ENCODE measurements at regions not wholly inside any gene's neighbourhood (a gene's known extent, or its start where the extent isn't known, plus 50 kb on each side); places are given as distances from the start of the nearest gene placed in this dataset.
"Not testable (repeated sequence)": the region's sequence is repeated elsewhere in the genome, so short reads cannot be mapped to it uniquely, and the experiment has no call there.

DNA sequence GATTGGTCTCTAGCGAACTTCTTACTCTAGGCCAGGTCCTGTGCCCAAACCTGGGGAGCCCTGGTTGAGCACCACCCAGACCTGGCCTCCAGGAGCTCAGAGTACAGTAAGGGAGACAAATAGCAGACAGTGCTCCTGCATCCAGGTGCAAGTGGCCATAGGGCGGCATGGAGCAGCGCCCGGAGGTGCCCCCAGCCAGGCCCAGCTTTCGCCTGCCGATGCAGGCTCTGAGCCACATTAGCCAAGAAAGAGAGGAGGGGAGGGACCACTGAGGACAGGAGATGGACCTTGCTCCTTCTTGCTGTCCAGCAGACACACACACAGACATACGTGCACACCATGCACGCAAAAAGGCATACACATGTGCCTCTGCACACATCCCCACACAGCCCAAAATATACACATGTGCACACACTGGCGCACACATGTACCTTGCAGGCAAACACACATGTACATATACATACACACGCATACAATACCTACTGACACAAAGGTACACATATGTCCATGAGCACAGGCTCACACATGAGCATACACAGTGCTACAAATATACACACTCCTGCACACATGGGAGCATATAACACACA, 68.7 kb upstream of the FGF3 start:
- DNase-seq, result no peak

GRCh38 chr11:69888483-69889181, 69.4 kb upstream of the FGF3 start:
- peak; percentile 34 for DNase-seq

DNA sequence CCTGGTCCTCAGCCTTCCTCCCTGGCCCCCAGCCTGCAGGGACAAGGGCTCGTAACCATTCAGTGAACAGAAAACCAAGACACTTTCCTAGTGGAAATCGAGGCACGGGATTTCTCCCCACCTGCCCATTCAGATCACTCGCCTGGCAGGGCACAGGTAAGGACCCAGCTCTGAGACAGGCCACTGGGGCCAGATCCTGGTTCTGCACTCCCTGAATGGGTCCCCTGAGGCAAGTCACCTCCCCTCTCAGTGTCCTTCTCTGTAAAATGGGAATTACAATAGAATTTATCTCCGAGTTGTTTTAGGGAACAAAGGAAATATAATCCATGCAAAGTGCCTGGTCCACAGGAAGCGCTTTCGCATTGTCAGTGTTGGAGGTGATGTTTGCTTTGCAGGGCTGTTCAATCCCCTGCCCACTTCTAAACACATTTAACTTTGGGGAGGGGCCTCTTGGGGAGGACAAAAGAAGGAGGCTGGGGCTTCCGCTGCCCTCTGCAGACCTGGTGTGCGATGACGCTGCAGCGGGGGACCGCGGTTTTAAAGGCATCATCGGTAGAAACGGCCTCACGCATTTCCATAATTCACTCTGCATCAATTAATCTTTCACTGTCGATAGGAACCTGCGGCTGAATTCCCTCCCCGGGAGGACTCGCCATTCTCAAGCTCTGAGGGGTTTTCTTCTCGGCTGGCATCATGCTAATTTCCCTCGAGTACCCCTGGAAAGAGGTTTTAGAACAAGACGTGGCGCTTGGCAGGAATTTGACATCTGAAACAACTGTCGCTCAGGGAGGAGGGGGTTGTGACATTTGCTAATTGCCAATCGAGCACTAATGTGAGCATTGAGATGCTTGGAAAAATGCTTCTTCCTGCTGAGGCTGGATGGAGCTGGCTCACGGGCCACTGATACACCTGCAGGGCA, 70.4 kb upstream of the FGF3 start:
- no peak for DNase-seq

DNA sequence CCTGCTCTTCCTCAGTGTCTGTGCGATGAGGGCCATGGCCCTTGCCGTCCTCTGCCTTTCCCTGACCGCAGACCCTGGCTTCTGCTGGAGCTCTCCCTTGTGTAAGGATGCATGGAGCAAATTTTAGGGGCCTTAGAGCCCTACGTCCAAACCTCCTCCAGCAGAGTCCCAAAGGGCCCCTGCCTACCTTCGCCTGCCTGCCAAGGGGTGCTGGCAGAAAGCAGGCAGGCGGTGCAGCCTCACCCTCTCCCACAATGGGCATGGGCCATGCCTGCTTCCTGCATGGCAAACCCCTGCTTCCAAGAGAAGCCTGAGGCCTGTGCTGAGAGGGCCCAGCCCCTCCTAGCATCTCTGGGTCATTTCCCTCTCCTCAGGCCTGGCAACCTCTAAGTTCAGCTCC, 71.3 kb upstream of the FGF3 start:
- no peak for DNase-seq

- no peak for DNase-seq
These were observed 72.4 kb upstream of the FGF3 start for GRCh38 chr11:69891421-69892236.

- DNase-seq, result no peak
These were observed 73.2 kb upstream of the FGF3 start for GRCh38 chr11:69892237-69892985.

- no peak for DNase-seq
These were observed 73.9 kb upstream of the FGF3 start for GRCh38 chr11:69892986-69893555.

GRCh38 chr11:69893631-69894030, 74.4 kb upstream of the FGF3 start:
- DNase-seq, result no peak

DNA sequence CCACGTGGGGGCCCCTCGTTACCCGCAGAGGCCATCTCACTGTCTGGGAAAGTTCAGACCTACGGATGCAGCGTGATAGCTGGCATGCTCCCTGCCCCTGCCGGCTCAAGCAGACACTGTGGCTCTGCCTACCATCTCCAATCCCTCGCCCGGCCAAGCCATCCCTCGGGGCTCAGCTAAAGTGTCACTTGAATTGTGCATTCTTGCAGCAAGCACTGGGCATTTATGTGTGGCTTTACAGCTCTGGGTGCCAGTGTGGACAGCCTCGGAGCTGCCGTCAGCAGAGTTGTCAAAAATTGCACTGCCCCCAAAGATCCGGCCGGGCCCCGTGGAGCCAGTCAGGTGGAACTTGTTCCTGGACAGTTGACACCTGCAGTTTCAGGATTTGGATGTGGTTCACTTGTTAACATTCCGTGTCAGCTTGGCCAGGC, 75.0 kb upstream of the FGF3 start:
- no peak for DNase-seq

DNA sequence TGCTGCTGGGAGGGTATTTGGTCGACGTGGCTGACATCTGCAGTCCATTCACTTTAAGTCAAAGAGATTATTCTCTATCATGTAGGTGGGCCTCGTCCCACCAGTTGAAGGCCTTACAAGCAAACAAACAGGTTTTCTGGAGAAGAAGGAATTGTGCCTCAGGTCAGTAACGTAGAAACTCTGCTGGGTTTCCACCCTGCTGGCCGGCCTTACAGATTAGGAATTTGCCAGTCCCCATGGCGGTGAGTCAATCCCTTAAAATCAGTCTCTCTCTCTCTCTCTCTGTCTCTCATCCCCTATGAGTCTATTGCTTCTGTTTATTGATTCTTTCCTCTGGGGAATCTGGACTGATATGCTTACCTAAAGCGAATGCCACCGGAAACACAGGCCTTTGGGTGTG, 75.4 kb upstream of the FGF3 start:
- DNase-seq, result no peak

- no peak for DNase-seq
These were observed 77.0 kb upstream of the FGF3 start for GRCh38 chr11:69896250-69896649.

- no peak for DNase-seq
These were observed 78.9 kb upstream of the FGF3 start for GRCh38 chr11:69898123-69898522.

DNA sequence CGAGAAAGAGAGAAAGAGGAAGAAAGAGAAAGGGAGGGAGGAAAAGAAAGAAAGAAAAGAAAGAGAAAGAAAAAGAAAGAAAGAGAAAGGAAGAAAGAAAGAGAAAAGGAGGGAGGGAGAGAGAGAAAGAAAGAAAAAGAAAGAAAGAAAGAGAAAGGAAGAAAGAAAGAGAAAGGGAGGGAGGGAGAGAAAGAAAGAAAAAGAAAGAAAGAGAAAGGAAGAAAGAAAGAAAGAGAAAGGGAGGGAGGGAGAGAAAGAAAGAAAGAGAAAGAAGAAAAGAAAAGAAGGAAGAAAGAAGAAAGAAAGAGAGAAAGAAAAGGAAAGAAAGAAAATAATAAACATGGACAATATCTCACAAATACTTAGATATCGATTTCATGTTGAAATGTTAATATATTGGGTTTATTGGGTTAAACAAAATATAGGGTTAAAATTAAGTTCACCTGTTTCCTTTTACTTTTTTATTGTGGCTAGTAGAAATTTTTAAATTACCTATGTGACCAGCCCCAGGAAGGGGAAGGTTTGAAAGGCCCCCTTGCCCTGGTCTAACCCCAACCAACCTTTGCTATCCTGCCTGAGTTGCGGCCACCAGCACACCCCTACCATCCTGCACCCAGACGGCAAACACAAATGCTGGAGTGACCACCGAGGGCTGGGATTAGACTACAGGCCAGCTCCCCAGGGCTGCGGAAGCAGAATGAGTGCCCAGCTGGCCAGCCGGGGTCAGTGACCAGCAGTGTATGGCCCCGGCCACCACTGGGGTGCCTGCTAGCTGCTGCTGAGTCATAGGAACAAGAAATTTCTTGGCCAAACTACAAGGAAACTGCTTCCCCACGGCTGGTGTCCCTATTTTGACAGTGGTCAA, 81.0 kb upstream of the FGF3 start:
- no peak for DNase-seq

DNA sequence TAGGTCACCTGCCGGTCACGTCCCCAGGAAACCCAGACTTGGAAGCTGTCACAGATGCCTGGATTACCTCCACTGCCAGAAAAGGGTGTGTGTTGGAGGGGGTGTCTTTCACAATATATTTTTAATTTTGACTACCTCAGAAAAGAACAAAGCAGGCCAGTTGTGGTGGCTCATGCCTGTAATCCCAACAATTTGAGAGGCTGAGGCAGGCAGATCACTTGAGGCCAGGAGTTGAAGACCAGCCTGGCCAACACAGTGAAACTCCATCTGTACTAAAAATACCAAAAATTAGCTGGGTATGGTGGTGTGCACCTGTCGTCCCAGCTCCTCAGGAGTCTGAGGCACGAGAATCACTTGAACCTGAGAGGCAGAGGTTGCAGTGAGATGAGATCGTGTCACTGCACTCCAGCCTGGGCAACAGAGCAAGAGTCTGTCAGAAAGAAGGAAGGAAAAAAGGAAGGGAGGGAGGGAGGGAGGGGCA, 81.6 kb upstream of the FGF3 start:
- DNase-seq, result not testable (repeated sequence)

- DNase-seq, result no peak
These were observed 83.1 kb upstream of the FGF3 start for GRCh38 chr11:69902337-69902736.

DNA sequence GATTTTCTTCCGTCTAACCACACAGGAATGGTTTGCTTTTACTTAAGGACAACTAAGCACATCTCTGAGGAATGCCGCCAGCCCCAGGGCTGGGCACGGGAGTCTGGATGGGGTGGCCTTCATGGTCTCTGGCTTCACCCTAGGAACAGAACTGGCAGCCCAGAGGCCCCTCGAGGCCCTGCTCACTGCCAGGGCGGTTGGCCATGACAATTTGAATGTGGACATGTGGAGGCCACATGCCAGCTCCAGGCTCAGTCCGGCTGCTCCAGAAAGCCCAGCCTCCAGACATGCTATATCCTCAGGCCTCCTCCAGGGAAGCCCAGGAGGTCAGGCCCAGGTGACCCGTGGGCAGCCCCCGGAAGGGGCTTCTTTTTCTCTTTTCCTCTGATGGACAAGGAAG, 84.0 kb upstream of the FGF3 start:
- no peak for DNase-seq

DNA sequence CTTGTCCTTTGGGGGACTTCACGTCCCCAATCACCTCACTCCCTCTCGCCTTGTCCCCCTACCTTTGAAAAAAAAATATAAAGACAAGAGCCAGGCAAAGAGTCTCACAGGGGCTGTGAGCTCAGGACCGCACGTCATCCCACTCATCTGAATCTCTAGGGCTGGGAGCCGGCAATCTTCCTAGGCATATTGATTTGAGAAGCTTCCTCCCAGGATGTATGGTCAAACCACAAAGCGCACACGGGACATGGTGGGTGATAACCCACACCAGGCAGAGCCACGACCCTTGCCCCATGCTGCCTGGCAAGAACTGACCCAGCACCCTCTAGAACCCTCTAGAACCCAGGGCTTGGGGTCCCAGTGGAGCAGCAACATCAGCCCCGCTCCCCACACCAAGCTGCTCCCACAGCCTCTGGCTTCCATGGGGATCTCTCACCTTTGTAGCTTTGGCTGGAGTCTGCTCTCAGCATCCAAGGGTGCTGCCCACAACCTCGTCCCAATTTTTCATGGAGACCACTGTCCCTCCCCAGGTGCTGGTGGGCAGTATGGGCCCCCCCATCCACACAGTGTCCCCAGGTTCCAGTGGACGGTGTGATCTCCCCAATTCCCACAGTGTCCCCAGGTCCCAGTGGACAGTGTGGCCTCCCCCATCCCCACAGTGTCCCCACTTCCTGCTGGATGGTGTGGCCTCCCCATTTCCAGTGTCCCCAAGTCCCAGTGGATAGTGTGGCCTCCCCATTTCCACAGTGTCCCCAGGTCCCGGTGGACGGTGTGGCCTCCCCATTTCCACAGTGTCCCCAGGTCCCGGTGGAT, 85.2 kb upstream of the FGF3 start:
- DNase-seq, result no peak

DNA sequence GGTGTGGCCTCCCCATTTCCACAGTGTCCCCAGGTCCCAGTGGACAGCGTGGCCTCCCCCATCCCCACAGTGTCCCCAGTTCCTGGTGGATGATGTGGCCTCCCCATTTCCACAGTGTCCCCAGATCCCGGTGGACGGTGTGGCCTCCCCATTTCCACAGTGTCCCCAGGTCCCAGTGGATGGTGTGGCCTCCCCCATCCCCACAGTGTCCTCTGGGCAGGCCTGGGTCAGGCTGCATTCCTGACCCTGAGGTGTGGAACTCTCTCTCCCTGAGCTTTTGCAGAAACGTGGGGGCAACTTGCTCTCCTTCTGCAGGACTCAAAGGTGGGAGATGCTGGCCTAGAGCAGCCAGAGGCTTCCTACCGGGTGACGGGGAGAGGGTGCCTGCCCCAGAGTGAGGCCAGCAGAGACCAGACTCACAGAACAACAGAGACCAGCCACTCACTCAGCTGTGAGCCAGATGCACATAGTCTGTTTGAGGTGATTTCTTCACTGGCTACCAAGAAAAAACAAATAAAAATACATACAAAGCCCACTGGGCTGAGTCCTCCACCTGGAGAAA, 85.8 kb upstream of the FGF3 start:
- no peak for DNase-seq
